SK-N-SH (cell line): ENCODE measurements at regions not wholly inside any gene's neighbourhood (a gene's known extent, or its start where the extent isn't known, plus 50 kb on each side); places are given as distances from the start of the nearest gene placed in this dataset.

ENCODE experiments used
- CTCF ChIA-PET: fragments of 300-600, 350-600 bp; formaldehyde crosslinking; extraction: SDS; loops from one replicate; lab custom pipeline; 2021; lab: Yijun Ruan, JAX
- POLR2A ChIA-PET: fragments of 350-600 bp; sonication (Branson Sonifier 250); formaldehyde crosslinking; extraction: SDS; loops from one replicate; lab custom pipeline; 2020; ENCODE audit warnings: antibody characterized with exemption, inconsistent platforms; lab: Yijun Ruan, JAX
- DNase-seq: peaks from one replicate; pipeline ENCODE4 v3.0.0; 2012
- H2AFZ ChIP-seq: fragments of 200-600 bp; sonication (generic); 2 replicates; pipeline ENCODE4 v1.8.1; 2016; ENCODE audit warnings: antibody characterized with exemption, mild to moderate bottlenecking, low read depth
- H3F3A ChIP-seq: fragments of 200-600 bp; sonication (generic); replicated peaks from 2 replicates; pipeline ENCODE3; 2016; ENCODE audit warnings: antibody characterized with exemption, mild to moderate bottlenecking; ENCODE audit not compliant: insufficient read depth
- H3K27ac ChIP-seq, 2 experiments: fragments of 200-500 bp in 1 of 2; fragments of 200-600 bp in 1 of 2; sonication (Bioruptor generic) in 1 of 2; sonication (generic), shearing (Covaris generic) in 1 of 2; 2 replicates each; pipeline versions ENCODE4 v1.5.1 to v1.6.1; 2014 to 2016; ENCODE audit warnings: low read depth in 2 of 2, inconsistent platforms in 1 of 2, low read length in 1 of 2, mild to moderate bottlenecking in 1 of 2, mixed read lengths in 1 of 2
- H3K27me3 ChIP-seq: fragments of 200-600 bp; sonication (generic), shearing (Covaris generic); 2 replicates; pipeline ENCODE4 v1.6.1; 2016; ENCODE audit warnings: mixed run types; ENCODE audit not compliant: insufficient read depth
- H3K36me3 ChIP-seq, 2 experiments: fragments of 200-500 bp in 1 of 2; fragments of 200-600 bp in 1 of 2; sonication (Bioruptor generic) in 1 of 2; sonication (generic) in 1 of 2; replicated peaks in 1 of 2; 2 replicates each; pipeline versions ENCODE3 to v1.5.1; 2014 to 2016; ENCODE audit warnings: low read length in 1 of 2, mild to moderate bottlenecking in 1 of 2; ENCODE audit not compliant: insufficient read depth in 2 of 2, control insufficient read depth in 1 of 2
- H3K4me1 ChIP-seq, 2 experiments: fragments of 200-500 bp in 1 of 2; fragments of 200-600 bp in 1 of 2; sonication (Bioruptor generic) in 1 of 2; sonication (generic), shearing (Covaris generic) in 1 of 2; 2 replicates each; pipeline versions ENCODE4 v1.5.1 to v1.6.1; 2014 to 2016; ENCODE audit warnings: low read depth in 1 of 2, low read length in 1 of 2, mixed run types in 1 of 2; ENCODE audit not compliant: insufficient read depth in 2 of 2, control insufficient read depth in 1 of 2
- H3K4me2 ChIP-seq: fragments of 200-600 bp; sonication (generic), shearing (Covaris generic); 2 replicates; pipeline ENCODE4 v1.6.1; 2017; ENCODE audit warnings: mixed run types
- H3K4me3 ChIP-seq, 2 experiments: fragments of 200-500 bp in 1 of 2; fragments of 200-600 bp in 1 of 2; sonication (Bioruptor generic) in 1 of 2; sonication (generic), shearing (Covaris generic) in 1 of 2; 2 replicates each; pipeline versions ENCODE4 v1.5.1 to v1.8.1; 2014 to 2016; ENCODE audit warnings: low read depth in 2 of 2, inconsistent platforms in 1 of 2, low read length in 1 of 2, mild to moderate bottlenecking in 1 of 2, mixed read lengths in 1 of 2, moderate library complexity in 1 of 2
- H3K79me2 ChIP-seq: fragments of 200-600 bp; sonication (generic); 2 replicates; pipeline ENCODE4 v1.8.1; 2017; ENCODE audit warnings: mild to moderate bottlenecking; ENCODE audit not compliant: insufficient read depth
- H3K9ac ChIP-seq: fragments of 200-600 bp; sonication (generic); 2 replicates; pipeline ENCODE4 v1.6.1; 2017; ENCODE audit warnings: mixed run types
- H3K9me2 ChIP-seq: fragments of 200-600 bp; sonication (generic); 2 replicates; pipeline ENCODE4 v1.6.1; 2017; ENCODE audit warnings: mixed run types
- H3K9me3 ChIP-seq: fragments of 200-600 bp; sonication (generic); 2 replicates; pipeline ENCODE4 v1.6.1; 2017; ENCODE audit warnings: mixed run types, mild to moderate bottlenecking, moderate library complexity
- H4K20me1 ChIP-seq: fragments of 200-600 bp; sonication (generic); 2 replicates; pipeline ENCODE4 v1.6.1; 2017; ENCODE audit warnings: mild to moderate bottlenecking, mixed run types; ENCODE audit not compliant: insufficient read depth
- CHD2 ChIP-seq: fragments of 150-350 bp; IDR thresholded peaks from 2 replicates; pipeline ENCODE4 v1.6.1; 2018; ENCODE audit warnings: low read length; ENCODE audit not compliant: partially characterized antibody
- EP300 ChIP-seq, 2 experiments: IDR thresholded peaks; 2 replicates each; pipeline versions ENCODE4 v1.4.0 to v1.6.1; 2012; ENCODE audit warnings: borderline replicate concordance in 1 of 2, low read depth in 1 of 2, low read length in 1 of 2
- EZH2phosphoT487 ChIP-seq: fragments of 200-600 bp; sonication (generic); IDR thresholded peaks from 2 replicates; pipeline ENCODE4 v1.6.1; 2017; ENCODE audit warnings: low read depth, mixed run types, mild to moderate bottlenecking, antibody characterized with exemption, moderate library complexity, borderline replicate concordance
- FOSL2 ChIP-seq: IDR thresholded peaks from 2 replicates; pipeline ENCODE4 v1.4.0; 2012; ENCODE audit warnings: low read depth, mild to moderate bottlenecking, moderate library complexity, borderline replicate concordance
- GATA2 ChIP-seq: sonication (generic); formaldehyde crosslinking; IDR thresholded peaks from 2 replicates; pipeline ENCODE4 v1.5.0; 2020; ENCODE audit warnings: mild to moderate bottlenecking, missing genetic modification reagents
- JUND ChIP-seq: IDR thresholded peaks from 2 replicates; pipeline ENCODE4 v1.4.0; 2012
- MEF2A ChIP-seq: IDR thresholded peaks from 2 replicates; pipeline ENCODE4 v1.4.0; 2012; ENCODE audit warnings: low read depth, borderline replicate concordance
- MXI1 ChIP-seq: IDR thresholded peaks from 2 replicates; pipeline ENCODE4 v1.6.1; 2012; ENCODE audit warnings: mild to moderate bottlenecking, low read depth, low read length, improper control_type of control experiment
- NRF1 ChIP-seq: IDR thresholded peaks from 2 replicates; pipeline ENCODE4 v1.6.1; 2012; ENCODE audit warnings: low read depth, mild to moderate bottlenecking, low read length
- POLR2AphosphoS5 ChIP-seq: IDR thresholded peaks from 2 replicates; pipeline ENCODE4 v1.6.1; 2012; ENCODE audit warnings: low read depth, low read length
- RAD21 ChIP-seq: IDR thresholded peaks from 2 replicates; pipeline ENCODE4 v1.6.1; 2012; ENCODE audit warnings: mild to moderate bottlenecking, low read length
- RCOR1 ChIP-seq: fragments of 150-350 bp; IDR thresholded peaks from 2 replicates; pipeline ENCODE4 v1.6.1; 2017; ENCODE audit warnings: antibody characterized with exemption, low read length
- RXRA ChIP-seq: IDR thresholded peaks from 2 replicates; pipeline ENCODE4 v1.4.0; 2012; ENCODE audit warnings: low read depth, mild to moderate bottlenecking, borderline replicate concordance
- SIN3A ChIP-seq: IDR thresholded peaks from 2 replicates; pipeline ENCODE4 v1.6.1; 2012; ENCODE audit warnings: low read depth, mild to moderate bottlenecking, low read length, moderate library complexity, borderline replicate concordance
- TAF1 ChIP-seq: IDR thresholded peaks from 2 replicates; pipeline ENCODE4 v1.6.1; 2012; ENCODE audit warnings: low read depth, mild to moderate bottlenecking, low read length, moderate library complexity, borderline replicate concordance
- TCF12 ChIP-seq: IDR thresholded peaks from 2 replicates; pipeline ENCODE4 v1.4.0; 2012
- TEAD4 ChIP-seq: IDR thresholded peaks from 2 replicates; pipeline ENCODE4 v1.4.0; 2012; ENCODE audit warnings: mild to moderate bottlenecking, borderline replicate concordance; ENCODE audit not compliant: insufficient read depth
- YY1 ChIP-seq: IDR thresholded peaks from 2 replicates; pipeline ENCODE4 v1.4.0; 2012; ENCODE audit warnings: low read depth, mild to moderate bottlenecking
- WGBS: methylation state at CpG from one replicate; pipeline ENCODE4 v1.1.6; 2017; ENCODE audit warnings: low lambda C conversion rate; 5-methylcytosine and 5-hydroxymethylcytosine counted together
- TF ChIP-seq, protein P1 (sequence below): IDR thresholded peaks from 2 replicates; pipeline ENCODE4 v1.4.0; 2012; ENCODE audit warnings: low read depth, borderline replicate concordance
- TF ChIP-seq, protein P2 (sequence below): fragments of 200-600 bp; sonication (generic); IDR thresholded peaks from 2 replicates; pipeline ENCODE4 v1.6.1; 2017; ENCODE audit warnings: antibody characterized with exemption, mild to moderate bottlenecking, moderate library complexity
- TF ChIP-seq, protein P3 (sequence below): IDR thresholded peaks from 2 replicates; pipeline ENCODE4 v1.4.0; 2012; ENCODE audit warnings: low read depth
- TF ChIP-seq, protein P4 (sequence below): IDR thresholded peaks from 2 replicates; pipeline ENCODE4 v1.4.0; 2012; ENCODE audit warnings: low read depth, borderline replicate concordance

DNA sequence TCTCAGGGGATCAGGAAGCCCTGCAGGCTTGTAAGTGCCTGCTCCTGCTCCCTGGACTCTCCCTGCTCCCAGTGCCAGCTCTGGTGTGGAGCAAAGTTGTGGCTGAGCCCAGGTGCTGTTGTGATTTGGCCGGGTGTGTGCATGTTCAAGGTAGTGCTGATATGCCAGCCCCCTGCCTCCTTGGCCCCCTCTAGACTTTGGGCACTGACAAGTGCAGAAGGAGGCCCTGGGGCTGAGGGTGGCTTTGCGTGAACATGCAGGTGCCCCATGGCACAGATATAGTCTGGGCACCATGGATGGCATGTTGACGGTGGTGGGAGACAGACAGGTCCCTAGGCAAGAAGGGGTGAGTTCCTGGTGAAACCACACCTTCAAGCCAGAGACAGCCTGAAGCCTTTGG, 441.6 kb upstream of the CDH8 start:
- Histone ChIP-seq H3K4me2 (no peak overlapping the region), H3K9ac (no peak overlapping the region), H3F3A (no peaks in the 10 kb centered on the region), H2AFZ (no peak overlapping the region), H3K4me3 (no peak overlapping the region), H4K20me1 (no peaks in the 10 kb centered on the region), H3K27me3 (no peaks in the 10 kb centered on the region), H3K9me2 (no peaks in the 10 kb centered on the region), H3K9me3 (no peaks in the 10 kb centered on the region), H3K4me1 (no peaks in the 10 kb centered on the region), H3K79me2 (no peaks in the 10 kb centered on the region), H3K27ac (no peak overlapping the region), H3K36me3 (no peaks in the 10 kb centered on the region)
- TF ChIP-seq POLR2AphosphoS5 (no peak), NRF1 (no peak), EZH2phosphoT487 (no peak), MEF2A (no peak), TEAD4 (no peak), RCOR1 (no peak), EP300 (IDR thresholded peaks at IDR 0.05; ENCODE audit: borderline replicate concordance in 1 of 2, low read depth in 1 of 2, low read length in 1 of 2) (no peak), SIN3A (no peak), GATA2 (no peak), TCF12 (no peak), FOSL2 (no peak), MXI1 (no peak)
- TF ChIP-seq, protein P1, sequence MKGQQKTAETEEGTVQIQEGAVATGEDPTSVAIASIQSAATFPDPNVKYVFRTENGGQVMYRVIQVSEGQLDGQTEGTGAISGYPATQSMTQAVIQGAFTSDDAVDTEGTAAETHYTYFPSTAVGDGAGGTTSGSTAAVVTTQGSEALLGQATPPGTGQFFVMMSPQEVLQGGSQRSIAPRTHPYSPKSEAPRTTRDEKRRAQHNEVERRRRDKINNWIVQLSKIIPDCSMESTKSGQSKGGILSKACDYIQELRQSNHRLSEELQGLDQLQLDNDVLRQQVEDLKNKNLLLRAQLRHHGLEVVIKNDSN, result no peak
- TF ChIP-seq, protein P2, sequence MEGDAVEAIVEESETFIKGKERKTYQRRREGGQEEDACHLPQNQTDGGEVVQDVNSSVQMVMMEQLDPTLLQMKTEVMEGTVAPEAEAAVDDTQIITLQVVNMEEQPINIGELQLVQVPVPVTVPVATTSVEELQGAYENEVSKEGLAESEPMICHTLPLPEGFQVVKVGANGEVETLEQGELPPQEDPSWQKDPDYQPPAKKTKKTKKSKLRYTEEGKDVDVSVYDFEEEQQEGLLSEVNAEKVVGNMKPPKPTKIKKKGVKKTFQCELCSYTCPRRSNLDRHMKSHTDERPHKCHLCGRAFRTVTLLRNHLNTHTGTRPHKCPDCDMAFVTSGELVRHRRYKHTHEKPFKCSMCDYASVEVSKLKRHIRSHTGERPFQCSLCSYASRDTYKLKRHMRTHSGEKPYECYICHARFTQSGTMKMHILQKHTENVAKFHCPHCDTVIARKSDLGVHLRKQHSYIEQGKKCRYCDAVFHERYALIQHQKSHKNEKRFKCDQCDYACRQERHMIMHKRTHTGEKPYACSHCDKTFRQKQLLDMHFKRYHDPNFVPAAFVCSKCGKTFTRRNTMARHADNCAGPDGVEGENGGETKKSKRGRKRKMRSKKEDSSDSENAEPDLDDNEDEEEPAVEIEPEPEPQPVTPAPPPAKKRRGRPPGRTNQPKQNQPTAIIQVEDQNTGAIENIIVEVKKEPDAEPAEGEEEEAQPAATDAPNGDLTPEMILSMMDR, result no peak
- TF ChIP-seq, protein P3, sequence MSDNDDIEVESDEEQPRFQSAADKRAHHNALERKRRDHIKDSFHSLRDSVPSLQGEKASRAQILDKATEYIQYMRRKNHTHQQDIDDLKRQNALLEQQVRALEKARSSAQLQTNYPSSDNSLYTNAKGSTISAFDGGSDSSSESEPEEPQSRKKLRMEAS, result no peak
- WGBS, result 21% methylated on average over 2 of the region's 3 CpGs
- POLR2A ChIA-PET, result no interaction called here
- CTCF ChIA-PET, result interaction anchor here (0.9 kb wide), 1 partner anchor 288 kb away, joined by 3 read pairs; no protein-coding TSS in a partner anchor
- DNase-seq, result no peak

DNA sequence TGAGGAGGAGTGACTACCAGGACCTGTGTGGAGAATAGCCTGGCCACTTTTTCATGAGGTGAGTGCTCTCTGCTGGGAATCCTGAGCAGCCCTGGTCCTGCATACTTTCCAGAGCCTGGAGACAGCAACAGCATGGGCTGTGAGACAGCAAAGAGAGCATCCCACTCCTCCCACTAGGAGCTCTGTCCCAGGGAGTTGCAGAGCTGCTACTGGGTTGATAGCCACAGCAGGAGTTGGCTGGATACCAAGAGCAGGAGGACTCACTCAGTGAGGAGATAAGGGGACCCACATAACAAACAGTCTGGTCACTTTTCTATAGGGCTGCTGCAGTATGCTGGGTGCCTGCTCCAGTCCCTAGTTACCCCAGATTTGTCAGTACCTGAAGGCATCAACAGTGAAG, 439.3 kb upstream of the CDH8 start:
- Histone ChIP-seq H3K27me3 (no peaks in the 10 kb centered on the region), H3K4me2 (no peak overlapping the region), H3F3A (no peaks in the 10 kb centered on the region), H3K4me1 (no peaks in the 10 kb centered on the region), H3K9me3 (no peaks in the 10 kb centered on the region)
- CTCF ChIA-PET, result interaction anchor here (0.8 kb wide), 1 partner anchor 235 kb away, joined by 3 read pairs; no protein-coding TSS in a partner anchor
- peak; percentile 6 for DNase-seq
- no peak for TF ChIP-seq JUND
- no peak for TF ChIP-seq EP300 (IDR thresholded peaks at IDR 0.05; ENCODE audit: borderline replicate concordance in 1 of 2, low read depth in 1 of 2, low read length in 1 of 2)
- TF ChIP-seq, protein P4, sequence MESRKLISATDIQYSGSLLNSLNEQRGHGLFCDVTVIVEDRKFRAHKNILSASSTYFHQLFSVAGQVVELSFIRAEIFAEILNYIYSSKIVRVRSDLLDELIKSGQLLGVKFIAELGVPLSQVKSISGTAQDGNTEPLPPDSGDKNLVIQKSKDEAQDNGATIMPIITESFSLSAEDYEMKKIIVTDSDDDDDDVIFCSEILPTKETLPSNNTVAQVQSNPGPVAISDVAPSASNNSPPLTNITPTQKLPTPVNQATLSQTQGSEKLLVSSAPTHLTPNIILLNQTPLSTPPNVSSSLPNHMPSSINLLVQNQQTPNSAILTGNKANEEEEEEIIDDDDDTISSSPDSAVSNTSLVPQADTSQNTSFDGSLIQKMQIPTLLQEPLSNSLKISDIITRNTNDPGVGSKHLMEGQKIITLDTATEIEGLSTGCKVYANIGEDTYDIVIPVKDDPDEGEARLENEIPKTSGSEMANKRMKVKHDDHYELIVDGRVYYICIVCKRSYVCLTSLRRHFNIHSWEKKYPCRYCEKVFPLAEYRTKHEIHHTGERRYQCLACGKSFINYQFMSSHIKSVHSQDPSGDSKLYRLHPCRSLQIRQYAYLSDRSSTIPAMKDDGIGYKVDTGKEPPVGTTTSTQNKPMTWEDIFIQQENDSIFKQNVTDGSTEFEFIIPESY, result no peak
- TF ChIP-seq FOSL2, result no peak
- TF ChIP-seq SIN3A, result no peak
- TF ChIP-seq MEF2A, result no peak
- TF ChIP-seq CHD2, result no peak
- no peak for TF ChIP-seq POLR2AphosphoS5
- no peak for TF ChIP-seq NRF1
- TF ChIP-seq YY1, result no peak
- no peak for TF ChIP-seq TCF12
- TF ChIP-seq RAD21, result no peak
- no peak for TF ChIP-seq RXRA
- no peak for TF ChIP-seq MXI1
- TF ChIP-seq TAF1, result no peak
- TF ChIP-seq TEAD4, result no peak
- TF ChIP-seq, all 33 proteins: peak for 0
- Histone ChIP-seq H3K4me3 (no peak overlapping the region), H3K9me2 (no peaks in the 10 kb centered on the region), H4K20me1 (no peaks in the 10 kb centered on the region), H2AFZ (no peak overlapping the region), H3K36me3 (no peaks in the 10 kb centered on the region), H3K9ac (no peak overlapping the region), H3K27ac (no peak overlapping the region), H3K79me2 (no peaks in the 10 kb centered on the region)
- POLR2A ChIA-PET, result interaction anchor here (0.5 kb wide), 1 partner anchor 23 kb away, joined by 4 read pairs; no protein-coding TSS in a partner anchor
